GM12864 (cell line): ENCODE measurements at regions not wholly inside any gene's neighbourhood (a gene's known extent, or its start where the extent isn't known, plus 50 kb on each side); places are given as distances from the start of the nearest gene placed in this dataset.

Source experiments
- DNase-seq: peaks from one replicate; pipeline ENCODE4 v3.0.0-alpha.2; 2011; ENCODE audit warnings: low read depth
- H3K4me3 ChIP-seq: 2 replicates; pipeline ENCODE4 v1.5.1; 2011; ENCODE audit warnings: mild to moderate bottlenecking, low read depth, low read length, control low read depth
- CTCF ChIP-seq: IDR thresholded peaks from 2 replicates; pipeline ENCODE4 v1.5.1; 2011; ENCODE audit warnings: low read depth, mild to moderate bottlenecking, moderate library complexity, low read length, control low read depth, inconsistent platforms; ENCODE audit errors: missing control alignments

- no peak for TF ChIP-seq CTCF
- DNase-seq = no peak
- H3K4me3 ChIP-seq = no peak overlapping the region
These were observed 1465.1 kb upstream of the C9orf72 start for GRCh38 chr9:29038332-29038731.

- DNase-seq = no peak
- TF ChIP-seq CTCF = no peak
- no peak overlapping the region for H3K4me3 ChIP-seq
These were observed 1466.0 kb upstream of the C9orf72 start for GRCh38 chr9:29039258-29039657.

- no peak for TF ChIP-seq CTCF
- DNase-seq = no peak
- no peak overlapping the region for H3K4me3 ChIP-seq
These were observed 1469.8 kb upstream of the C9orf72 start for GRCh38 chr9:29043072-29043471.

GRCh38 chr9:29044959-29045358 is 1471.7 kb upstream of the C9orf72 start:
- no peak for DNase-seq
- H3K4me3 ChIP-seq = no peak overlapping the region
- no peak for TF ChIP-seq CTCF

GRCh38 chr9:29060041-29060440 is 1486.8 kb upstream of the C9orf72 start:
- TF ChIP-seq CTCF = no peak
- no peak overlapping the region for H3K4me3 ChIP-seq
- no peak for DNase-seq

- no peak overlapping the region for H3K4me3 ChIP-seq
- no peak for TF ChIP-seq CTCF
- DNase-seq = no peak
These were observed 1489.2 kb upstream of the C9orf72 start for GRCh38 chr9:29062446-29062845.

GRCh38 chr9:29063031-29063430 is 1489.8 kb upstream of the C9orf72 start:
- TF ChIP-seq CTCF = no peak
- H3K4me3 ChIP-seq = no peak overlapping the region
- no peak for DNase-seq
